ENCODE measurements at regions not wholly inside any gene's neighbourhood (a gene's known extent, or its start where the extent isn't known, plus 50 kb on each side); places are given as distances from the start of the nearest gene placed in this dataset.

DNA sequence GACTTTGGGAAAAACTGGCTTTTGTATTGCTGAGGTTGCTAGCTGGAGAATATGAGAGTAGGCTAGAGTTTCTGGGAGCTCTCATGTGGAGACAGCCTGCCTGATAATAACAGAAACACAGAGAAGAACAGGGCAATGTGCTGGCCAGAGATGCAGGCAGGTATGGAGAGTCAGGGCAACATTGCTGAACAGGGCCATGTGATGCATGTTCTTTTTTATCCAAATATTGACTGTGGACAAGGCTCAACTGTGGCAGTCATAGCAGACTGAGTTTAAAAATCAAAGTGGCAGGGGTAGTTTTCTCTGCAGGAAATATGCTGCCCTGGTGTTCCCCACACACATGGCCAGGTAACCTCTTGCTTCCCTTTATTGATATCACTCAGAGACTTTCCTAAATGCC lies 381.1 kb downstream of the RASEF start:
- Mint-ChIP-seq H3K36me3 (no peaks in the 10 kb centered on the region), H3K27ac (no peak overlapping the region), H3K4me1 (no peaks in the 10 kb centered on the region), H3K27me3 (ENCODE audit: low read depth in 3 of 3) (no peaks in the 10 kb centered on the region), H3K9me3 (peaks cover 0 to 9% (median 4%) of the 10 kb centered on the region in 7 donors), H3K4me3 (no peak overlapping the region)
- no peak overlapping the region for H3K9ac ChIP-seq (ENCODE audit: insufficient read depth, low read length, poor library complexity, severe bottlenecking)
- no peaks in the 10 kb centered on the region for H4K20me1 ChIP-seq (ENCODE audit: insufficient read depth, low read length)
- peaks cover 0 to 12% of the 10 kb centered on the region in 2 donors for H3K9me3 ChIP-seq (replicated peaks in 1 of 2; ENCODE audit: control insufficient read depth in 1 of 2, insufficient read depth in 1 of 2, low read length in 2 of 2)
- no peaks in the 10 kb centered on the region for H3K4me1 ChIP-seq (ENCODE audit: control insufficient read depth in 1 of 2, insufficient read depth in 2 of 2, low read length in 2 of 2)
- H3K4me3 ChIP-seq (replicated peaks in 1 of 3; ENCODE audit: low read depth in 2 of 3, low read length in 3 of 3) = no peak overlapping the region
- H2AFZ ChIP-seq (ENCODE audit: insufficient read depth, low read depth, low read length, poor library complexity, severe bottlenecking) = no peak overlapping the region
- H3K27ac ChIP-seq (ENCODE audit: low read depth in 1 of 2, low read length in 2 of 2) = no peak overlapping the region
- TF ChIP-seq, protein P1, sequence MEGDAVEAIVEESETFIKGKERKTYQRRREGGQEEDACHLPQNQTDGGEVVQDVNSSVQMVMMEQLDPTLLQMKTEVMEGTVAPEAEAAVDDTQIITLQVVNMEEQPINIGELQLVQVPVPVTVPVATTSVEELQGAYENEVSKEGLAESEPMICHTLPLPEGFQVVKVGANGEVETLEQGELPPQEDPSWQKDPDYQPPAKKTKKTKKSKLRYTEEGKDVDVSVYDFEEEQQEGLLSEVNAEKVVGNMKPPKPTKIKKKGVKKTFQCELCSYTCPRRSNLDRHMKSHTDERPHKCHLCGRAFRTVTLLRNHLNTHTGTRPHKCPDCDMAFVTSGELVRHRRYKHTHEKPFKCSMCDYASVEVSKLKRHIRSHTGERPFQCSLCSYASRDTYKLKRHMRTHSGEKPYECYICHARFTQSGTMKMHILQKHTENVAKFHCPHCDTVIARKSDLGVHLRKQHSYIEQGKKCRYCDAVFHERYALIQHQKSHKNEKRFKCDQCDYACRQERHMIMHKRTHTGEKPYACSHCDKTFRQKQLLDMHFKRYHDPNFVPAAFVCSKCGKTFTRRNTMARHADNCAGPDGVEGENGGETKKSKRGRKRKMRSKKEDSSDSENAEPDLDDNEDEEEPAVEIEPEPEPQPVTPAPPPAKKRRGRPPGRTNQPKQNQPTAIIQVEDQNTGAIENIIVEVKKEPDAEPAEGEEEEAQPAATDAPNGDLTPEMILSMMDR (IDR thresholded peaks at IDR 0.05) = no peak
- intact Hi-C loops (cut with micrococcal nuclease) = no loop called here
- H3K36me3 ChIP-seq (replicated peaks in 1 of 2; ENCODE audit: control insufficient read depth in 1 of 2, insufficient read depth in 2 of 2, low read length in 2 of 2) = no peaks in the 10 kb centered on the region
- H3K27me3 ChIP-seq (ENCODE audit: control insufficient read depth in 2 of 2, insufficient read depth in 2 of 2, low read length in 2 of 2) = no peaks in the 10 kb centered on the region
- DNase-seq = no peak
- H3K79me2 ChIP-seq (ENCODE audit: insufficient read depth, low read length) = no peaks in the 10 kb centered on the region
- no peak overlapping the region for H3K4me2 ChIP-seq (replicated peaks; ENCODE audit: extremely low read depth, low read length, poor library complexity, severe bottlenecking)

DNA sequence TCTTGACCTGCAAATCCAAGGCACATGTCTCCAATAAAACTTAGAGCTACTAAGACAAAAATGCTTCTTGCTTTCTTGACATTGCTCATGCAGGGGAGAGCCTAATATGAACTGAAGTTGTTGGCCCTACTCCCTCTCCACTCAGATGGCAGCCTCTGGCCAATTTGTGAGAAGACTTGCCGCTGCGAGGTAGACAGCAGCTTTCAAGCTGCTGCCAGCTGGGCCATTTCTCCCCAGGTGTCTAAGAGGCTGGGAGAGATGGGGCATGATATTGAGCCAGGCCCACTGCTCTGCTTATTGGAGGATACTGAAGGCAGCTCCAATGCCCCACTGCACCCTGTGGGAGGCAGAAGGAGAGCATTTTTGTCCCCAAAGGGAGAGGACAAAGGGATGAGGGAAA lies 380.5 kb downstream of the RASEF start:
- Mint-ChIP-seq H3K4me3 (no peak overlapping the region), H3K9me3 (peaks cover 0 to 10% (median 4%) of the 10 kb centered on the region in 7 donors), H3K27me3 (ENCODE audit: low read depth in 3 of 3) (no peaks in the 10 kb centered on the region), H3K36me3 (no peaks in the 10 kb centered on the region), H3K4me1 (no peaks in the 10 kb centered on the region), H3K27ac (no peak overlapping the region)
- Histone ChIP-seq H3K9ac (ENCODE audit: insufficient read depth, low read length, poor library complexity, severe bottlenecking) (no peak overlapping the region), H3K36me3 (replicated peaks in 1 of 2; ENCODE audit: control insufficient read depth in 1 of 2, insufficient read depth in 2 of 2, low read length in 2 of 2) (no peaks in the 10 kb centered on the region), H3K9me3 (replicated peaks in 1 of 2; ENCODE audit: control insufficient read depth in 1 of 2, insufficient read depth in 1 of 2, low read length in 2 of 2) (peaks cover 0 to 12% of the 10 kb centered on the region in 2 donors), H3K79me2 (ENCODE audit: insufficient read depth, low read length) (no peaks in the 10 kb centered on the region), H3K4me2 (replicated peaks; ENCODE audit: extremely low read depth, low read length, poor library complexity, severe bottlenecking) (no peak overlapping the region), H3K4me3 (replicated peaks in 1 of 3; ENCODE audit: low read depth in 2 of 3, low read length in 3 of 3) (no peak overlapping the region), H3K4me1 (ENCODE audit: control insufficient read depth in 1 of 2, insufficient read depth in 2 of 2, low read length in 2 of 2) (no peaks in the 10 kb centered on the region), H3K27ac (ENCODE audit: low read depth in 1 of 2, low read length in 2 of 2) (no peak overlapping the region), H3K27me3 (ENCODE audit: control insufficient read depth in 2 of 2, insufficient read depth in 2 of 2, low read length in 2 of 2) (no peaks in the 10 kb centered on the region), H4K20me1 (ENCODE audit: insufficient read depth, low read length) (no peaks in the 10 kb centered on the region), H2AFZ (ENCODE audit: insufficient read depth, low read depth, low read length, poor library complexity, severe bottlenecking) (no peak overlapping the region)
- intact Hi-C loops (cut with micrococcal nuclease) = no loop called here
- WGBS (ENCODE audit: insufficient coverage) = no CpG with 5 or more reads among the region's 2 CpGs
- DNase-seq = no peak
- TF ChIP-seq, protein P1 (IDR thresholded peaks at IDR 0.05) = no peak

Data from CD14-positive monocyte (primary cell).